ENCODE measurements at regions not wholly inside any gene's neighbourhood (a gene's known extent, or its start where the extent isn't known, plus 50 kb on each side); places are given as distances from the start of the nearest gene placed in this dataset.
A peak's percentile ranks its signal among the peaks of the same experiment; 100 is the strongest.

- no peaks in the 10 kb centered on the region for H3K27me3 ChIP-seq (ENCODE audit: control insufficient read depth, insufficient read depth, low read length)
- H3K79me2 ChIP-seq (ENCODE audit: control insufficient read depth, insufficient read depth, low read length) = no peaks in the 10 kb centered on the region
- H3K4me3 ChIP-seq (replicated peaks in 1 of 4; ENCODE audit: control extremely low read depth in 1 of 4, insufficient read depth in 1 of 4, low read depth in 3 of 4, low read length in 4 of 4) = no peak overlapping the region
- no peak for TF ChIP-seq EZH2 (IDR thresholded peaks at IDR 0.05; ENCODE audit: low read length, missing control alignments)
- TF ChIP-seq, protein P1, sequence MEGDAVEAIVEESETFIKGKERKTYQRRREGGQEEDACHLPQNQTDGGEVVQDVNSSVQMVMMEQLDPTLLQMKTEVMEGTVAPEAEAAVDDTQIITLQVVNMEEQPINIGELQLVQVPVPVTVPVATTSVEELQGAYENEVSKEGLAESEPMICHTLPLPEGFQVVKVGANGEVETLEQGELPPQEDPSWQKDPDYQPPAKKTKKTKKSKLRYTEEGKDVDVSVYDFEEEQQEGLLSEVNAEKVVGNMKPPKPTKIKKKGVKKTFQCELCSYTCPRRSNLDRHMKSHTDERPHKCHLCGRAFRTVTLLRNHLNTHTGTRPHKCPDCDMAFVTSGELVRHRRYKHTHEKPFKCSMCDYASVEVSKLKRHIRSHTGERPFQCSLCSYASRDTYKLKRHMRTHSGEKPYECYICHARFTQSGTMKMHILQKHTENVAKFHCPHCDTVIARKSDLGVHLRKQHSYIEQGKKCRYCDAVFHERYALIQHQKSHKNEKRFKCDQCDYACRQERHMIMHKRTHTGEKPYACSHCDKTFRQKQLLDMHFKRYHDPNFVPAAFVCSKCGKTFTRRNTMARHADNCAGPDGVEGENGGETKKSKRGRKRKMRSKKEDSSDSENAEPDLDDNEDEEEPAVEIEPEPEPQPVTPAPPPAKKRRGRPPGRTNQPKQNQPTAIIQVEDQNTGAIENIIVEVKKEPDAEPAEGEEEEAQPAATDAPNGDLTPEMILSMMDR (conservative IDR thresholded peaks at IDR 0.05 in 1 of 2, IDR thresholded peaks at IDR 0.05 in 1 of 2; ENCODE audit: low read depth in 1 of 2, low read length in 2 of 2) = no peak
- no peak overlapping the region for H3K9ac ChIP-seq (ENCODE audit: insufficient read depth, low read length)
- no peaks in the 10 kb centered on the region for H3K9me3 ChIP-seq (ENCODE audit: control insufficient read depth, insufficient read depth, low read depth, low read length)
- DNase-seq (ENCODE audit: low read depth in 2 of 2) = no peak
- peaks cover 26% of the 10 kb centered on the region for H3K4me1 ChIP-seq (ENCODE audit: control insufficient read depth, extremely low read depth, insufficient read depth, low read length)
- H3K27ac ChIP-seq (ENCODE audit: insufficient read depth, low read length) = peak overlapping the region; percentile 86
- no peak overlapping the region for H3K4me2 ChIP-seq (ENCODE audit: extremely low read depth, insufficient read depth, low read length)
- H3K36me3 ChIP-seq (ENCODE audit: control insufficient read depth, insufficient read depth, low read length) = no peaks in the 10 kb centered on the region
- H2AFZ ChIP-seq (ENCODE audit: low read length) = no peak overlapping the region
- no peaks in the 10 kb centered on the region for H4K20me1 ChIP-seq (ENCODE audit: control insufficient read depth, extremely low read depth, insufficient read depth, low read length)
These were observed 113.3 kb upstream of the ZNF521 start for GRCh38 chr18:25465152-25465732.

GRCh38 chr18:25464227-25464626, 112.3 kb upstream of the ZNF521 start:
- Histone ChIP-seq H3K27ac (ENCODE audit: insufficient read depth, low read length) (peak overlapping the region; percentile 86), H3K9me3 (ENCODE audit: control insufficient read depth, insufficient read depth, low read depth, low read length) (no peaks in the 10 kb centered on the region), H3K4me2 (ENCODE audit: extremely low read depth, insufficient read depth, low read length) (peak overlapping the region; percentile 68), H3K36me3 (ENCODE audit: control insufficient read depth, insufficient read depth, low read length) (no peaks in the 10 kb centered on the region), H3K9ac (ENCODE audit: insufficient read depth, low read length) (no peak overlapping the region), H3K27me3 (ENCODE audit: control insufficient read depth, insufficient read depth, low read length) (no peaks in the 10 kb centered on the region), H3K4me3 (replicated peaks in 1 of 4; ENCODE audit: control extremely low read depth in 1 of 4, insufficient read depth in 1 of 4, low read depth in 3 of 4, low read length in 4 of 4) (peak overlapping the region in 1 of 4 experiments; percentile 6), H3K79me2 (ENCODE audit: control insufficient read depth, insufficient read depth, low read length) (no peaks in the 10 kb centered on the region), H3K4me1 (ENCODE audit: control insufficient read depth, extremely low read depth, insufficient read depth, low read length) (peaks cover 28% of the 10 kb centered on the region), H4K20me1 (ENCODE audit: control insufficient read depth, extremely low read depth, insufficient read depth, low read length) (no peaks in the 10 kb centered on the region), H2AFZ (ENCODE audit: low read length) (peak overlapping the region; percentile 67)
- DNase-seq (ENCODE audit: low read depth in 2 of 2) = peak; percentile 66 to 87
- TF ChIP-seq, protein P1 (conservative IDR thresholded peaks at IDR 0.05 in 1 of 2, IDR thresholded peaks at IDR 0.05 in 1 of 2; ENCODE audit: low read depth in 1 of 2, low read length in 2 of 2) = no peak
- TF ChIP-seq EZH2 (IDR thresholded peaks at IDR 0.05; ENCODE audit: low read length, missing control alignments) = no peak

GRCh38 chr18:25463726-25464125, 111.8 kb upstream of the ZNF521 start:
- Histone ChIP-seq H3K4me2 (ENCODE audit: extremely low read depth, insufficient read depth, low read length) (peak overlapping the region; percentile 11), H3K27me3 (ENCODE audit: control insufficient read depth, insufficient read depth, low read length) (no peaks in the 10 kb centered on the region), H4K20me1 (ENCODE audit: control insufficient read depth, extremely low read depth, insufficient read depth, low read length) (no peaks in the 10 kb centered on the region), H3K36me3 (ENCODE audit: control insufficient read depth, insufficient read depth, low read length) (no peaks in the 10 kb centered on the region), H3K4me3 (replicated peaks in 1 of 4; ENCODE audit: control extremely low read depth in 1 of 4, insufficient read depth in 1 of 4, low read depth in 3 of 4, low read length in 4 of 4) (no peak overlapping the region), H3K79me2 (ENCODE audit: control insufficient read depth, insufficient read depth, low read length) (no peaks in the 10 kb centered on the region), H3K9me3 (ENCODE audit: control insufficient read depth, insufficient read depth, low read depth, low read length) (no peaks in the 10 kb centered on the region), H2AFZ (ENCODE audit: low read length) (no peak overlapping the region), H3K4me1 (ENCODE audit: control insufficient read depth, extremely low read depth, insufficient read depth, low read length) (peaks cover 28% of the 10 kb centered on the region), H3K9ac (ENCODE audit: insufficient read depth, low read length) (no peak overlapping the region), H3K27ac (ENCODE audit: insufficient read depth, low read length) (peak overlapping the region; percentile 30)
- no peak for DNase-seq (ENCODE audit: low read depth in 2 of 2)
- TF ChIP-seq, protein P1 (conservative IDR thresholded peaks at IDR 0.05 in 1 of 2, IDR thresholded peaks at IDR 0.05 in 1 of 2; ENCODE audit: low read depth in 1 of 2, low read length in 2 of 2) = no peak
- TF ChIP-seq EZH2 (IDR thresholded peaks at IDR 0.05; ENCODE audit: low read length, missing control alignments) = no peak
